ENCODE measurements at regions not wholly inside any gene's neighbourhood (a gene's known extent, or its start where the extent isn't known, plus 50 kb on each side); places are given as distances from the start of the nearest gene placed in this dataset.

DNA sequence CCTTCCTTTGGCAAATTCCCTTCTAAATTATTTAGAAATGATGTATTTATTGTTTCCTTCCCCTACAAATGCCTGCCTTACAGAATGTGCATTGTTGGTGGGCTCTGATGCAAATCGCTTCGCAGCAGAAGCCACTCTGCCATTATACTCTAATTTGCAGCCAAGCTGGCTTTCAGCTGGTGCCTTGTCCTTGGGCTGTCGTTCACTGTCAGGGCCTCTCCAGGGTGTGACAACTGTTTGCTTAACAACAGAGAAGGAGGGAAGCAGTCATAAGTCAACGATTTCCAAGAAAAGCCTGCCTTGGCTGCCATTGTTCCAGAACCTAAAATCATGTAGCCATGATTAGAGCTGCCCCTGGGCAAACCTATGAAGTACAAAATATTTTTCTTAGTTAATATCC, 260.1 kb upstream of the RGMB start:
- TF ChIP-seq, protein P1, sequence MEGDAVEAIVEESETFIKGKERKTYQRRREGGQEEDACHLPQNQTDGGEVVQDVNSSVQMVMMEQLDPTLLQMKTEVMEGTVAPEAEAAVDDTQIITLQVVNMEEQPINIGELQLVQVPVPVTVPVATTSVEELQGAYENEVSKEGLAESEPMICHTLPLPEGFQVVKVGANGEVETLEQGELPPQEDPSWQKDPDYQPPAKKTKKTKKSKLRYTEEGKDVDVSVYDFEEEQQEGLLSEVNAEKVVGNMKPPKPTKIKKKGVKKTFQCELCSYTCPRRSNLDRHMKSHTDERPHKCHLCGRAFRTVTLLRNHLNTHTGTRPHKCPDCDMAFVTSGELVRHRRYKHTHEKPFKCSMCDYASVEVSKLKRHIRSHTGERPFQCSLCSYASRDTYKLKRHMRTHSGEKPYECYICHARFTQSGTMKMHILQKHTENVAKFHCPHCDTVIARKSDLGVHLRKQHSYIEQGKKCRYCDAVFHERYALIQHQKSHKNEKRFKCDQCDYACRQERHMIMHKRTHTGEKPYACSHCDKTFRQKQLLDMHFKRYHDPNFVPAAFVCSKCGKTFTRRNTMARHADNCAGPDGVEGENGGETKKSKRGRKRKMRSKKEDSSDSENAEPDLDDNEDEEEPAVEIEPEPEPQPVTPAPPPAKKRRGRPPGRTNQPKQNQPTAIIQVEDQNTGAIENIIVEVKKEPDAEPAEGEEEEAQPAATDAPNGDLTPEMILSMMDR (IDR thresholded peaks at IDR 0.05; ENCODE audit: extremely low read depth, missing control alignments): no peak
- no peak for DNase-seq (ENCODE audit: low spot score)

- TF ChIP-seq, protein P1 (IDR thresholded peaks at IDR 0.05; ENCODE audit: extremely low read depth, missing control alignments): no peak
These were observed 259.2 kb upstream of the RGMB start for GRCh38 chr5:98514215-98514614.

DNA sequence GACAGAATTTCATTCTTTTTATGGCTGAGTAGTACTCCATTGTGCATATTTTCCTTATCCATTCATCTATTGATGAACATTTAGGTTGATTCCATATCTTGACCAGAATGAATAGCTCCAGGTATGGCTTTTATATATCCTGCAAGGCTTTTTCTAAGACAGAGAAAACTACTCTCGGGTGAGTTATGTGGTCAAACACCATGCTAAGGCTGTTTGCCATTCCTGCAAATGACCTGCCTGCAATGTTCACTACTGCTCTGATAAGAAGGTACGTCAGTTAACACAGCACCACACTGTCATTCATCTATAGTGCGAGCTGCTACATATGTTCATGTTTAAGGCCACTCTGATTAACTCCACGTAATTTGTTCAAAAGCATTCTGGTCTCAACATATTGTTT, 256.8 kb upstream of the RGMB start:
- DNase-seq (ENCODE audit: low spot score): no peak
- TF ChIP-seq, protein P1 (IDR thresholded peaks at IDR 0.05; ENCODE audit: extremely low read depth, missing control alignments): no peak

More at GRCh38 chr5:98514215-98514614, 259.2 kb upstream of the RGMB start:
- no peak for DNase-seq (ENCODE audit: low spot score)

DNA sequence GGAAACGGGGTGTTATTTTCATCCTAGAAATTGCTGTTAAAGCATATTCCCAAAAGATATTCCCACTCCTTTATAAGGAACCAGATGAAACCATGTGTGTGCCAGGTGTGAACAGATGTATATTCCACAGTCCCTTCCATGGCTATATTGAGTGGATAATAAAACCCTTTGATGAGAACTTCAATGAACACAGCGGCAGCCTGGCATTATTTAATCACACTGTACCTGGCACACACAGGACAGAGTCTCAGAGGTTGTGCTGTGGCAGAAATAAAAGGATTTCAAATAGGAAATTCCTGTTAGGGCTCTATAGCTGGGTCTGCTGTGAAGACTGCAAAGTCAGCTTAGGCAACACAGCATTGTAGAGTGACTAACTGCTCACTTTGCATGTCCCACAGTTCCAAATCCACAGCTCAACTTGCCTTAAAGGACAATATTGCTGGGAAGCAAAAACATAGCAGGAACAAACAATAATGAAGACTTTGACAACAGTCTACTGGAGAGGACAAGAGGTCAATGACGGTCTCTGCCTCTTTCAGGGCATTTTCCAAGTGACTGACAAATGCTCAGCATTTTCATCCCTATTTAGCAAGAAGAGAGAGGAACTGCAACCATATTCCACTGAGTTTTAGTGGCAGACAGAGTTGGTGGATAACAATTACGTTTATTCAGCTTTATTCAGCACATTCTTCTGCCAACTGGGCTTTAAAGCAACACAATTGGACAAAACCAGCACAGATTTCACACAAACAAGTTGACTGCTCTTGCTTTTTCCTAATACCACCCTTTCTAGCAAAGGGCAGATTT, 255.7 kb upstream of the RGMB start:
- no peak for DNase-seq (ENCODE audit: low spot score)
- TF ChIP-seq, protein P1 (IDR thresholded peaks at IDR 0.05; ENCODE audit: extremely low read depth, missing control alignments): no peak

DNA sequence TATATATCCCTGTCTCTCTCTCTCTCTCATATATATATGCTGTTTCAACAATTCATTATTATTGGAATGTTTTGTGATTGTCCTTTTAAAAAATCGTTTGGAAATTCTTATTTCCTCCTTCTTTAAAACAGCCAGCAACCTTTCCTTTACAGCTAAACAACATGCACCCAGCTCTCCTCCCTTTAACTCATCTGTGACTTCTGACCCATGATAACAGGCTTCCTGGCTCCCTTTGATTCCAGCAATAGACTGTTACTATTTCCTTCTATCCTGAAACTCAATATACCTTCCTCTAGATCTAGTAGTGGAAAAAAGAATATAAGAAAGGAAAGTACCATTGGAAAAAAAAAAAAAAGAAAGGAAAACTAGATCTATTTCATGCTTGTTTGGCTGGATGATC, 254.7 kb upstream of the RGMB start:
- TF ChIP-seq, protein P1 (IDR thresholded peaks at IDR 0.05; ENCODE audit: extremely low read depth, missing control alignments): no peak
- no peak for DNase-seq (ENCODE audit: low spot score)

GRCh38 chr5:98519571-98519970, 253.9 kb upstream of the RGMB start:
- TF ChIP-seq, protein P1 (IDR thresholded peaks at IDR 0.05; ENCODE audit: extremely low read depth, missing control alignments): no peak
- no peak for DNase-seq (ENCODE audit: low spot score)

DNA sequence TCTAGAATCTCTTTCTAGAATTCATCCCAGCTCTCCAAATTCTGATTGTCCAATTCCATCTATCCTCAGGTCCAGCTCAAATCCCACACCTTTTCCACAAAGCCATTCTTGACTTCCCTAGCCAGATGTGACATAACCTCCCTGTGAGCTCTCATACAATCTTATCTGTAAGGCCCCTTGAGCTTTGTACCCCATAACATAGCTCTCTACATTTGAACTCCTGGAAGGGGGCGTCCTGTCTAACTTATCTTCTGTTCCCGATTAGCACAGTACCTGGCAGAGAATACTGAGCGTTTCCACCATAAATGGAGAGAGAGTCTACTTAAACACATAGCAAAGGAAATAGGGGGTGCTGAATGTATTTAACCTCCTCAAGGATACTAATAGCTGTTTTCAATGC, 251.6 kb upstream of the RGMB start:
- DNase-seq (ENCODE audit: low spot score): no peak
- TF ChIP-seq, protein P1 (IDR thresholded peaks at IDR 0.05; ENCODE audit: extremely low read depth, missing control alignments): no peak

All from GM20000 (cell line).